Globus pallidus (tissue), 1 donor: ENCODE measurements at regions not wholly inside any gene's neighbourhood (a gene's known extent, or its start where the extent isn't known, plus 50 kb on each side); places are given as distances from the start of the nearest gene placed in this dataset.
"Not testable (repeated sequence)": the region's sequence is repeated elsewhere in the genome, so short reads cannot be mapped to it uniquely, and the experiment has no call there.

ENCODE experiments used
- DNase-seq: peaks from one replicate; pipeline ENCODE4 v3.0.0-alpha.2; 2015; ENCODE audit warnings: low spot score

DNA sequence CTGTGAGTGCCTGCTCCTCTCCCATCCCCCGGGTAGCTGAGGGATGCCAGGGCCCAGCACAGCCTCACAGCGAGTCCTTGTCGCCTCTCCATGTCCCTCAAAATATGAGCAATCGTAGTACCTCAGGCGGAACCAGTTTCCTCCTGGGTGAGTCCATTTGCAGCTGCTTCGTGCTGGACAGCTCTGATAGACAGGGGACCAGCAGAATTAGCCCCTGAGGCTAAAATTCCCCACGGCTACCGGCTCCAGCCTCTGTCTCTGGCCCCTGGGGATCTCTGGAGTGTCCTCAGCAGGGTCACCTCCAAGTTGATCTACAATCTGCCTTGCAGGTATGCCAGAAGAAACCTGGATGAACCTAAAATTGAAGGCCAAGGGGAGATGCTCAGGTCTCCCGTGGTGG lies 115.8 kb upstream of the FBXL7 start:
- no peak for DNase-seq

DNA sequence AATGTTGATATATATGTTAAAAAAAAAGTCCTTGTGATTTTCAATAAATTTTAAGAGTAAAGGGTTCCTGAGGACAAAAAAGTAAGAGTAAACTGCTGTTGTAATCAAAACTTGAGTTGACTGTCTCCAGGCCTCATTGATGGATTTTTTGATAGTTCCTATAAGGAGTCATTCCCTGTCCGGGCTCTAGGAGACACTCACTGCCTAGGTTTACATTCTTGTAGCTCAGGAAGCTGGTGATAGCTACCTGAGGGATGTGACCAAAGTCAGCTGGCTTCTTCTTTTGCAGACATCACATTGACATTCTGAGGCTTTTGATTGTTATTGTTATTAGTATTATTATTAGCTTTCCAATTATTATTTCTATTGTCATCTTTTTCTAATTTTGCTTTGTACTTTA lies 116.5 kb upstream of the FBXL7 start:
- DNase-seq = peak; percentile 24

GRCh38 chr5:15383021-15383420 lies 117.0 kb upstream of the FBXL7 start:
- no peak for DNase-seq

DNA sequence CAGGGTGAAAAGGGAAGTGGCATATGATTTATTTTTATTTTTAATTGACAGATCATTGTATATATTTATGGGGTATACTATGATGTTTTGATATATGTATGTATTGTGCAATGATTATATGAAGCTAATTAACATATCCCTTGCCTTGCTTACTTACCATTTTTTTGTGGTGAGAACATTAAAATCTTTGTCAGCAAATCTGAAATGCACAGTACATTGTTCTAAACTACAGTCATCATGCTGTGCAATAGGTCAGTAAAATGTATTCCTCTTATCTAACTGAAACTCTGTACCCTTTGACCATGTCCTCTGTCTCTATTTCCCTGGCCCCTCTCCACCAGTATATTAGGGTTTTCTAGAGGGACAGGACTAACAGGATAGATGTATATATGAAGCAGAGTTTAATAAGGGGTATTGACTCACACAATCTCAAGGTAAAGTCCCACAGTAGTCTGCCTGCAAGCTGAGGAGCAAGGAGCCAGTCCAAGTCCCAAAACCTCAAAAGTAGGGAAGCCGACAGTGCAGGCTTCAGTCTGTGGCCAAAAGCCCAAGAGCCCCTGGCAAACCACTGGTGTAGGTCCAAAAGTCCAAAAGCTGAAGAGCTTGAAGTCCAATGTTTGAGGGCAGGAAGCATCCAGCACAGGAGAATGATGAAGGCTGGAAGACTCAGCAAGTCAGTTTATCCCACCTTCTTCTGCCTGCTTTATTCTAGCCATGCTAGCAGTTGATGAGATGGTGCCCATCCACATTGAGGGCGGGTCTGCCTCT lies 122.2 kb upstream of the FBXL7 start:
- no peak for DNase-seq

GRCh38 chr5:15376803-15377202 lies 123.2 kb upstream of the FBXL7 start:
- no peak for DNase-seq

DNA sequence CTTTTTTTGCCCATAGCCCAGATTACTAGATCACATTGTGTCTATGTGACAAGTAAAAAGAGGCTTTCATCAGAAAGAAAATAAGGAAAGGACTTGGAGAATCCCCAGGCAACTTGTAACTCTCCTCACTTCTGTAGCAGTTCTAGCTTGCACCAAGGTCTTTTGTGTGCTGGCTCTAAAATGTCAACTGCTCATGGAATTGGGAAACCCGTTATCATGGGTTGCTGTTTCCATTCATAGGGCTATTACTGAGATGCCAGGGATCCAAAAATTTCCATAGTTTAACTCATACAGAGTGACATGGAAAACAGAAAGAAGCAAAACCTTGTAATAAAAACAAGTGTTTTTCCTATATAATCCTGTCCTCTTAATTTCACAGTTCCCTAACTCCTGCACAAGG lies 123.9 kb upstream of the FBXL7 start:
- DNase-seq = no peak

DNA sequence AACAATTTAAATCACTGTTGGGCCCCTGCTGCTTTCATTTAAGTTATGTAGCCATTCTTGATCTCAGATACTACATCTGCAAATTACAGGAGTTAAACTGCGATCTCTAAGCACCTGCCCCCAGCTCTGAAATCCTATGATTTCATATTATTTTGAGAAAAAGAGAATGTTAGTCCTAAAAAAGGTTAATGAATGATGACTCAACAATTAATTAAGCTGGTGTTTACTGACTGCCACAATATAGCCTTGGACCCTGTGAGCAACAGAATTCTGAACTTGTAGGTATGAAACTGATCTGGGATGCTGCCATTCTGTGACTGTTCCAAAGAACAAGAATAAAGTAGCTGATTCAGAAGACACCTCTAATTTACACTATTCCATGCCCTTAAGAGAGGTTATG lies 124.4 kb upstream of the FBXL7 start:
- DNase-seq = no peak

- no peak for DNase-seq
Measured at GRCh38 chr5:15374886-15375285, 125.1 kb upstream of the FBXL7 start.

DNA sequence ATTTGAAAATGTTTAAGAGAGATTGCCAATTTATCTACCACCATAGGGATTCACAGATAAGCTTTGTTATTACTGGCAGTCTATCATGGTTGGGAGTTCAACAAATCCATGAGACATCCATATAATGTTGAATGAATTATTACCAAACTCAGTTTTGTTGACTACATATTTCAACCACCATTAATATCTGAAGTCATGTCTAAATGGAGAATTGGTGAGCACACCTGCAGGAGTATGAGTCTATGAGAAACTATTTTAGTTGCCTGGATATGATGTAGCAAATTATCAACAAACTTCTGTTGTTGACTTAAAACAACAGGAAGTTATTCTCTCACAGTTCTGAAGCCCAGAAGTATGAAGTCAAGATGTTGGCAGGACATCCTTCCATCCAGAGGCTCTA lies 126.8 kb upstream of the FBXL7 start:
- DNase-seq = no peak

GRCh38 chr5:15371184-15371583 lies 128.8 kb upstream of the FBXL7 start:
- DNase-seq = no peak

- DNase-seq = no peak
Measured at GRCh38 chr5:15368835-15369234, 131.1 kb upstream of the FBXL7 start.

GRCh38 chr5:15367489-15367888 lies 132.5 kb upstream of the FBXL7 start:
- no peak for DNase-seq

GRCh38 chr5:15366676-15367391 lies 133.1 kb upstream of the FBXL7 start:
- DNase-seq = peak; percentile 40

- no peak for DNase-seq
Measured at GRCh38 chr5:15365070-15365469, 134.9 kb upstream of the FBXL7 start.

DNA sequence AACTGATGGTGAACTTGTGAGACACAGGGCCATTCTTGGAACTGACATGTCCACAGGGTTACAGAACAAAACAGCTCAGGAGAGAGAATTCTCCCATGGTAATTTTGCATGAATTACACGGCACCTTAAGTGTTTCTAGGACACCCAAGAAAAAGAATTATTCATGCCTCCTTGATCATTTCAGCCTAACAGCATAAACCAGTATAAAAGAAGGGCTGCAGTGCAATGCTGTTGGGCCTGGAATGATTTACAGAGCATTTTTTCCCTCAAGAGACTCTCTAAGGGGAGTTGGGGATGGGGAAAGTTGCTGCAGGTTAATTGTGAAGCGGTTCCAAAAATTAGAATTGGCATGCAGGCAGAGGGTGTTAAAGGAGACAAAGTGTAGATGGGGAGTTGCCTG lies 136.4 kb upstream of the FBXL7 start:
- peak; percentile 30 for DNase-seq

DNA sequence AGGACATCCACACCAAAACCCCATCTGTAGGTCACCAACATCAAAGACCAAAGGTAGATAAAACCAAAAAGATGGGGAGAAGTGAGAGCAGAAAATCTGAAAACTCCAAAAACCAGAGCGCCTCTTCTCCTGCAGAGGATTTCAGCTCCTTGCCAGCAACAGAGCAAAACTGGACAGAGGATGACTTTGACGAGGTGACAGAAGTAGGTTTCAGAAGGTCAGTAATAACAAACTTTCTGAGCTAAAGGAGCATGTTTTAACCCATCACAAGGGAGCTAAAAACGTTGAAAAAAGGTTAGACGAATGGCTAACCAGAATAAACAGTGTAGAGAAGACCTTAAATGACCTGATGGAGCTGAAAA lies 142.9 kb upstream of the FBXL7 start:
- not testable (repeated sequence) for DNase-seq

DNA sequence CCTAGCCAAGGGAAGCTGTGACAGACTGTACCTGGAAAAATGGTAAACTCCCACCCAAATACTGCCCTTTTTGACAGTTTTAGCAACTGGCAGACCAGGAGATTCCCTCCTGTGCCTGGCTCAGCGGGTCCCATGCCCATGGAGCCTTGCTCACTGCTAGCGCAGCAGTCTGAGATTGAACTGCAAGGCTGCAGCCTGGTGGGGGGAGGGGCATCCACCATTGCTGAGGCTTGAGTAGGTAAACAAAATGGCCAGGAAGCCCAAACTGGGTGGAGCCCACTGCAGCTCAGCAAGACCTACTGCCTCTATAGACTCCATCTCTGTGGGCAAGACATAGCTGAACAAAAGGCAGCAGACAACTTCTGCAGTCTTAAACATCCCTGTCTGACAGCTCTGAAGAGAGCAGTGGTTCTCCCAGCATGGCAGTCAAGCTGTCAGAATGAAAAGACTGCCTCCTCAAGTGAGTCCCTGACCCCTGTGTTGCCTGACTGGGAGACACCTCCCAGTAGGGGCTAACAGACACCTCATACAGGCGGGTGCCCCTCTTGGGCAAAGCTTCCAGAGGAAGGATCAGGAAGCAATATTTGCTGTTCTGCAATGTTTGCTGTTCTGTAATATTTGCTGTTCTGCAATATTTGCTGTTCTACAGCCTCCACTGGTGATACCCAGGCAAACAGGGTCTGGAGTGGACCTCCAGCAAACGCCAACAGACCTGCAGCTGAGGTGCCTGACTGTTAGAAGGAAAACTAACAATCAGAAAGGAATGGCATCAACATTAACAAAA lies 143.5 kb upstream of the FBXL7 start:
- DNase-seq = not testable (repeated sequence)

DNA sequence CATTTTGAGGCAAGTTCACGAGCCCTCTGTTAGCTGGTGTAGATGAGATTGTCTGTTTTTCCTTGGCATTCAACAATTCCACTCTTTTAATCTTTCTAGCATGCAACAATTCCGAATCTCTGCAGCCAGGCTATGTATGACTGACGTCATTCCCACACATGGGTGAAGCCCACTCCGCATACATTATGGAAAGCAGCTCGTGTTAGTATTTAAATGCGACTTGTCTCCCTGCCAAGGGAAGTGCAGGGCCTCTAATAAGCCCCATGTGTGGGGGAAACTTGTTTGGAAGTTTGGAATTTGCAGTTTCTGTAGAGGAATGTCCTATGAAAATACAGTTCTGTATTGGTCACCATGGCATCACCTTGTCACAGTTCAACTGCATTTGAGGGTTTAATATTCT lies 146.0 kb upstream of the FBXL7 start:
- no peak for DNase-seq

- DNase-seq = no peak
Measured at GRCh38 chr5:15353086-15353645, 146.8 kb upstream of the FBXL7 start.

GRCh38 chr5:15350614-15351013 lies 149.4 kb upstream of the FBXL7 start:
- no peak for DNase-seq

DNA sequence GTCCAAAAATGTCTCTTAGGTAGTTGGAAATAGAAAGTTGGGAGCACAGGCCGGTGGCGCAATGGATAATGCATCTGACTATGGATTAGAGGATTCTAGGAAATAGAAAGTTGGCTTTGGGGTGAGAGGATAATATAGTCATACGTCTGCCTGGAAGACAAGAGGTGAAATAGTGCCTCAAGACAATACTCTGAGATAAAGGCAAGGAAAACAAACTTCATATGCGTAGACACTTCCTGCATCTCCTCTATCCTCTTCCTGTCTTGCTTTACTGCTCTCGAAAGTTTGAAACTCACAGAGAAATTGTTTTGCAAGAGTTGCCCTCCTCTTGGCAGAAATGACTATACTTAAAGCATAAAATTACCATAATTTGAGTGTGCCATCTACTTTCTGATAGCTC lies 153.2 kb upstream of the FBXL7 start:
- DNase-seq = no peak

DNA sequence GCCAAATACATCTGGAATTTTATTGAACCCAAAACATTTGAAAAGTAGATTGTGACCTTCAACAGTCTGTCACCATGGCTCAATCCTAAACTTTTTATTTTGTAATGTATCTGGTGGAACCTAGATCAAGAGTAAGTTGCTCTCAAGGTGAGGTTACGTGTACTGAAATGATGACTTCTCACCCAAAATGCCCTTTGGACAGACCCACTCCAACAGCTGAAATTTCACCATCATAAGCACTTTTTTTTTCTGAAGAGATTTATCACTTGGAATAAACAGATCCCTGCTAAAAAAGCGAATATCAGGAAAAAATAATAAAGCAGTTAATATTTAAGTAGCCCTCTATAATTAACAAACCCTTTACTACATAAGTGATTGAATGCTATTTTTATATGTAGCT lies 155.0 kb upstream of the FBXL7 start:
- DNase-seq = no peak

DNA sequence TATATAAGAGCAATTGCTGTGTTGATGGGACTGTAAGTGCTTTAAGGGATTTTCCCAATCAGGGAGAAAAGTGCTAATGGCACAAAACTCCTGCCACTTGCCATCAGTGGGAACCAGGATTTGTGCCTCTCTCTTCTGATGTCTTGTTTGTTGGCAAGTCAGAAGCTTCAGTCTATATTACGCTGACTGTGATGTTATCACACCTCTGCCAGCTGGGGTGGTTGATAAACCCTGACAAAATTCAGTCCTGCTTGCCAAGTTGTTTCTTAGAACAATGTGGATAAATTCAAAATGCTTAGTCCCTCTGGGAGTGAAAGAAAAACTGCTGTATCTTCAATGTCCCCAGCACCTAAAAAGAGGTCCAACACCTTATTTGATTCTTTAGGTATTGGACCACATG lies 161.4 kb upstream of the FBXL7 start:
- DNase-seq = no peak
